Suprapubic skin (tissue), 4 donors: ENCODE measurements at regions not wholly inside any gene's neighbourhood (a gene's known extent, or its start where the extent isn't known, plus 50 kb on each side); places are given as distances from the start of the nearest gene placed in this dataset.

Experiments used
- CTCF ChIP-seq, 2 donors: fragments of 200-600 bp in 1 of 2; fragments of 450-650 bp in 1 of 2; sonication (generic) in 1 of 2; IDR thresholded peaks; one replicate each; pipeline ENCODE4 v1.5.1; 2016 to 2019; ENCODE audit warnings: antibody characterized with exemption in 2 of 2, mild to moderate bottlenecking in 1 of 2, moderate library complexity in 1 of 2
- EP300 ChIP-seq: sonication (generic); formaldehyde crosslinking; IDR thresholded peaks from one replicate; pipeline ENCODE4 v1.6.1; 2017; ENCODE audit warnings: antibody characterized with exemption
- POLR2A ChIP-seq, 2 donors: fragments of 450-650 bp; IDR thresholded peaks; one replicate each; pipeline ENCODE4 v1.6.1; 2017; ENCODE audit warnings: antibody characterized with exemption in 2 of 2, mild to moderate bottlenecking in 2 of 2, moderate library complexity in 2 of 2
- POLR2AphosphoS5 ChIP-seq, 3 donors: sonication (generic); formaldehyde crosslinking; IDR thresholded peaks; one replicate each; pipeline ENCODE4 v1.6.1; 2017; ENCODE audit warnings: antibody characterized with exemption in 3 of 3

DNA sequence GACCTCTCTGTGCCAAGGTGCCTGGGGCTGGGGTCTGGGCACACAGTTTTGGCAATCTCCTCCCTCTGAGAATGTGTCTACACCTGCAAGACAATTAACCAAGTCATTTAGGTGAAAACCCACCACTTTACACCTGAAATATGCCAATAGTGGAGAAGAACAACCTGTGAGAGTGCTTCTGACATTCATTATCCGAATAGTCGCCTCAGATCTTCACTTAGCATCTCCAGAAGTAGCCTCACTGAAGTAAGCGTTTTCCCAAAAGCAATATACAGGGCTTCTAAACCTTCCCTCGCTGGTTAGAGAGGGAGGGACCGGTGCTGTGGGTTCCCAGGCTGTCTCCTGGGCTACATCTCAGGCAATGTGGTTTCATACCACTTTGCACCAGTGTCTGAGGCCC, 173.5 kb downstream of the DDX1 start:
- TF ChIP-seq EP300 (no peak), CTCF (IDR thresholded peaks at IDR 0.05) (no peak), POLR2AphosphoS5 (IDR thresholded peaks at IDR 0.05) (no peak), POLR2A (IDR thresholded peaks at IDR 0.05) (no peak)
